ENCODE measurements at regions not wholly inside any gene's neighbourhood (a gene's known extent, or its start where the extent isn't known, plus 50 kb on each side); places are given as distances from the start of the nearest gene placed in this dataset.

DNA sequence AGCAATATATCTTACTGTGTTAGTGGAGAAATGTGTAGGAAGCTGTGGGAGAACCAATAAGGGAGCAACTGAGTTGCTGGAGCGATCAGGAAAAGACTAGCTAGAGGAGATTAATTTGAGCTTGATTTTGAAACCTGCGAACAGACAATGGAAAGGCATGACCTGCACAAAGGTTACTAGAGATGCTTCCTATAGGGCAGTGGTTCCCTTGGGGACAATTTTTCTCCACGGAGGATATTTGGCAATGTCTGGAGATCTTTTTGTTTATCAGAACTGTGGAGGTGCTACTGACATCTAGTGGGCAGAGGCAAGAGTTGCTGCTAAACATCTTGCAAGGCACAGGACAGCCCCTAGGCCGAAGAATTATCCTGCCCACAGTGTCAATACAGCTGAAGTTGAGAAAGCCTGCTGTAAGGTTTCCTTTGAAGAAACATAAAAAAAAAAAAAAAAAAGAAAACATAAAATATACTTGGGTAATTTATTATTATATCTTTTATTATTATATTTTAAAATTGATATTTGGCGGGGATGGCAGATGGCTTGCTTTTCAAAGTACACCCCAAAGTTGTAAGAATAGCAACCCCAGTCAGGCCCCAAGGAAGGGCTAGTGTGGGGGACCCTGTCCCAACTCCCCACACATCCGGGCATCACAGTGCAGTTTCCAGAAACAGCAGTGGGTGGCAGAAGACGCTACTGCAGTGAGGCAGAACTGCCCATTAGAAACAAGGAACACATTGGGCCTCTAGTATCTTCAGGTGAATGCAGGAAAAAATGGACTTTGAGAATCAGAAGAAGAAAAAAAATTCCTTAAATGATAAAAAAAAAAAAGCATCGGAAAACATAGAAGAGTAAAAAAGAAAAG lies 481.6 kb downstream of the SH2D4B start:
- DNase-seq (ENCODE audit: low read depth in 2 of 2): no peak

- DNase-seq (ENCODE audit: low read depth in 2 of 2): no peak
Measured at GRCh38 chr10:81021428-81022129, 483.9 kb downstream of the SH2D4B start.

GRCh38 chr10:81026591-81026990 lies 488.9 kb downstream of the SH2D4B start:
- DNase-seq (ENCODE audit: low read depth in 2 of 2): no peak

DNA sequence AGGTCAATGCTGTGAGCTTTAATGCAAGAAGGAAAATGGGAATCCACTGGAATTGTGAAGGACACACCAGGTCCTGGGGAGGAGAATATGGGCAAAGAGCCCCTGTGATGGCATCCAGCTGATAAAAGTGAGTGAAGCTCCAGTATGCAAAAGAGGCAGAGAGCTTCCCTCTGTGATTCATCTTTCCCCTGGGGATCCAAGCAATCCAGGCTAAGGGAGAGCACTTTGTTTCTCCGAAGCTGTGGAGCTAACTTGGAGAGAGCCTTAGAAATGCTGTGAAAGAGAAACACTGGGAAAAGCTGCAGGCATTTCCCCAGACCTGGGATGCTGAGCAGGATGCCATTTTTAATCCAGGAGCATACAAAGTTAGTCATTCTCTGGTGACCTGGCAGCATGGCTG lies 489.5 kb downstream of the SH2D4B start:
- DNase-seq (ENCODE audit: low read depth in 2 of 2): no peak

DNA sequence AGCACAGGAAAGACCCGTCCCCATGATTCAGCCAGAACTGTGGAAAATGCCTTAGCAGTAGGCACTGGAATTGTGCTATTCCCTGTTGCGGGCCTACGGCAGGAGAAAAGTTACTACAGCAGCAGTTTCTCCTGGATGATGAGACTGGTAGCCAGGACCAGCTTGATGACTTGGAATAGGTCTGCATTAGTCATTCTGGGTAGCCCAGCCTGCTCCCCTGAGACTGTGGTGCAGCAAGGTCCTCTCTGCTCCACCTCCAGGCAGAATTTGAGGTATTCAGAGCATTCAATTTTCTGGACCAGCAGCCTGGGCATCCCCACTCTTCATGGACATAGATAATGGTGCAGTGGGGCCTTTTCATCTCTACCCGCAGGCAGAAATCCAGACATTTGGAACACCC lies 490.0 kb downstream of the SH2D4B start:
- no peak for DNase-seq (ENCODE audit: low read depth in 2 of 2)

DNA sequence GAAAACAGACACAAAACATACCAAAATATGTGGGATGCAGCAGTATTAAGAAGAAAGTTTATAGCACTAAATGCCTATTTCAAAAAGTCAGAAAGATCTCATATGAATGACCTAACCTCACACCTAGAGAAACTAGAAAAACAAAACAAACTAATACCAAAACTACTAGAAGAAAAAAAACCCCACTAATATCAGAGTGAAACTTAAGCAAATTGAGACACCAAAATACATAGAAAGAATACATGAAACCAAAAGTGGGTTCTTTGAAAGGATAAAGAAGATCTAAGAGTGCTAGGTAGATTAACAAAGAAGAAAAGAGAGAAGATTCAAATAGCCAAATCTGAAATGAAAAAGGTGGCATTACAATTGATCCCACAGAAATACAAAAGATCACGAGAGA lies 494.1 kb downstream of the SH2D4B start:
- DNase-seq (ENCODE audit: low read depth in 2 of 2): no peak

- no peak for DNase-seq (ENCODE audit: low read depth in 2 of 2)
Measured at GRCh38 chr10:81034383-81034782, 496.7 kb downstream of the SH2D4B start.

- no peak for DNase-seq (ENCODE audit: low read depth in 2 of 2)
Measured at GRCh38 chr10:81036257-81036656, 498.6 kb downstream of the SH2D4B start.

- no peak for DNase-seq (ENCODE audit: low read depth in 2 of 2)
Measured at GRCh38 chr10:81040031-81040430, 502.3 kb downstream of the SH2D4B start.

DNA sequence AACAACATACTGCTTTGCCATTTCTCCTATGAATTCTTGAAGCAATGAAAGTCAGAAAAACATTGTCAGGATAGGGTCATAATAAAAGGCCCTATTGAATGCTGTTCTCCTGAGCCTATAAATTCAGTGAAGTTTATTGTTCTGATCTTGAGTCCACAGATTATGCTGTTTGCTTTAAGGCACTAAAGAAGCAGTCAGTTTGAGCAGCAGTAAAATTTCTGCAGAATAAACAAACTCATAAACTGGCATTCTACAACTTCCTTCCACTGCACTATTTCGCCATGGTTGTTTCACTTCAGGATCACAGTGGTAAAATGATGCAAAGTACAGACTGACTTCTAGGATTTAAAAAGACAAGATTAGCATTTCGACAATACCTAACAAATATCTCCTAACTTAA lies 503.2 kb downstream of the SH2D4B start:
- DNase-seq (ENCODE audit: low read depth in 2 of 2): no peak

- DNase-seq (ENCODE audit: low read depth in 2 of 2): no peak
Measured at GRCh38 chr10:81042647-81043046, 504.9 kb downstream of the SH2D4B start.

DNA sequence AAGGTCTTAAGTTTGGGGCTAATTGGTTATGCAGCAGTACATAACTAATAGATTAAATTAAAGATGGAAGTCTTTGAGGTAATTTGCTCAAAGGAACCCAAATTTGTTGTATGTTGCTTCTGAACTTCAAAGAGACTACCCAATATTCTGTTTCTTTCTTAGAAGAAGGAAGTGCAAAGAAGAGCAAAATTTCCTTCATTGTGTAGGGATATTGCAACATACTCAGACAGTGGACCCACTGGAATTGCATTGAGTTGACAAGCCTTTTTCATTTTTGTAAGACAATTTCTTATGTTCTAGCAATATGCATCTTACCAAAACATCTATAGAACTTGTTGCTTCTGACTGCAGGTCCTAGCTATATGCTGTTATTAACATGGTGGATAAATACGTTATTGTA lies 527.8 kb downstream of the SH2D4B start:
- no peak for DNase-seq (ENCODE audit: low read depth in 2 of 2)

GRCh38 chr10:81068460-81068859 lies 530.8 kb downstream of the SH2D4B start:
- no peak for DNase-seq (ENCODE audit: low read depth in 2 of 2)

GRCh38 chr10:81071087-81071796 lies 533.5 kb downstream of the SH2D4B start:
- DNase-seq (ENCODE audit: low read depth in 2 of 2): no peak

DNA sequence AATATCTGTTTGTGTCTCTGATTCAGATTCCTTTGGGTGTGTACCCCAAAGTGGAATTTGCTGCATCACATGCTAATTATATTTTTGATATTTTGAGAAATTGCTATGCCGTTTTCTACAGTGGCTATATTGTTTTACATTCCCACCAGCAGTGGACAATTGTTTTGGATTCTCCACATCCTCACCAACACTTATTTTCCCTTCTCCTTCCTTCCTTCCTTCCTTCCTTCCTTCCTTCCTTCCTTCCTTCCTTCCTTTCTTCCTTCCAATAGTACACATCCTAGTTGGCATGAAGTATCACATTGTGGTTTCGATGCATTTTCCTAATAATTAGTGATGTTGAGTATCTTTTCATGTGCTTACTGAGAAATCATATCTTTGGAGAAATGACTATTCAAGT lies 535.5 kb downstream of the SH2D4B start:
- DNase-seq (ENCODE audit: low read depth in 2 of 2): no peak

DNA sequence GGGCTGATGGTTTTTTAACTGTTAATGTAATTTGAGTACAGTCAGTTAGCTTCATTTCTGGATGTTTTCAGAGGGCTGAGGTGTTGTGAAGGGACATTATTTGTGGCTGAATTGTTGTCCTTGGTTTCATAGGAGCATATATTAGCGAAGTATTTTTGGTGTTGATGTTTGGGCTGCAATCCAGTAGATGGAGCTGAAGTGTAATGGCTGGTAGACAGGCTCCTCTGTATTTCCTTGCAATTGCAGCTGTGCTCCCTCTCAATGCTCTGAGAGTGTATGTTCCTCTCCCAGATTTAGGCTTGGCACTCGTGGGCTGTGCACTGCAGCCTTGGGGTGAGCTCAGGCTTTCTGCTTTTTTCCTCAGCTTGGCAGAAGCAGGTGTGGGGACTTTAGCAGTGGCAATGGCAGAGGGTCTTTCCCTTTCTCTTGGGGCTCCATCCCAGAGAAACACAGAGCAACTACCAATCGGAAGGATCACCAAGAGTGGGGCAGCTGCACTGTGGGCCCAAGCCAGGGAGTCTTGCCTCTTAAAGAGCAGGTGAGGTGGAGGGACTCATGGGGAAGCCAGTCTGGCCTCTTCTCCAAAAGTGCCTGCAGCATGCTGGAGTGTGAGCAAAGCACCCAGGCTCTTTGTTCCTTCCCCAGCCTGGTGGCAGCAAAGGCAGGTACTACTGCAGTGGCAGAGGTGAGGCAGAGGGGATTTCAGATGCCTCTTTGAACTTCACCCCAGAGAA lies 544.4 kb downstream of the SH2D4B start:
- no peak for DNase-seq (ENCODE audit: low read depth in 2 of 2)

DNA sequence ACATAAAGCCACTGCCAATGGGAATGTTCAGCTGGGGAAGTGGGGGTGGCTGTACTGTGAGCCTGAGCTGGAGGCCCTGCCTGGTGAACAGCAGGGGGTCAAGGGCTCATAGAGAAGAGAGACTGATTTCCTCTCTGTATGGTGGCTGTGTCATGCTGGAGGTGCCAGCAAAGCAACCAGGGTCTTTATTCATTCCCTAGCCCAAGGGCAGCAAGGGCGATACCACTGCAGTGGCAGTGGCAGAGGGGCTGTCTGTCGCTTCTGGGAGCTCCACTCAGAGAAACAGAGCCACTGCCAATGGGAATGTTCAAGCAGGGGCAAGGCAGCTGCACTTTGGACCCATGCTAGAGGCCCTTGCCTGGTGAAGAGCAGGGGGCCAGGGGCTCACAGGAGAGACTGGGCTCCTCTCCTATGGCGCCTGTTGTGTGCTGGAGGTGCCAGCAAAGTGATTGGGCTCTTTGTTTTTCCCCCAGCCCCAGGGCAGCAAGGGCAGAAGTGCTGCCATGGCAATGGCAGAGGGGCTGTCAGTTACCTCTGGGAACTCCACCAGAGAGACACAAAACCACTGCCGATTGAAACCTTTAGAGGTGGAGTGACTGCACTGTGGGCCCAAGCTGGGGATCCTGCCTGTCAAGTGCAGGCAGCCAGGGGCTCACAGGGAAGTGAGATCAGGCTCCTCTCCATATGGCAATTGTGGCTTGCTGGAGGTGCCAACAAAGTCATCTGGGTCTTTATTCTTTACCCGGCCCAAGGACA lies 545.1 kb downstream of the SH2D4B start:
- no peak for DNase-seq (ENCODE audit: low read depth in 2 of 2)

DNA sequence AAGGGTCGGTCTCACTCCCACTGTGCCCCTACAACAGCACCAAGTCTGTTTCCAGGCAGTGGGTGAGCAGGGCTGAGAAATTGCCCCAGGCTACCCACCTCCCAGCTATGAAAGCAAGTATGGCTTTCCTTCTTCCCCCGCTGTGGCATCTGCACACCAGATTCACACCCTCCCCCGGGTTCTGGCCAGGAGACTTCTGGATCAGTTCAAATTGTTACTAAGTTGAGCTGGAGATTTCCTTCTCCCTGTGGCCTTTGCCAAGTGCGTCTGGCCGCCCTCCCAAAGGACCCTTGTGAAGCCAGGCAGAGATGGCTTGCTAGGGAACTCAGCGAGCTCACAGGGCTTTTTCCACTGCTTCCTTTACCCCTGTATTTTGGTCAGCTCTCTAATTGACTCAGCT lies 555.4 kb downstream of the SH2D4B start:
- no peak for DNase-seq (ENCODE audit: low read depth in 2 of 2)

GRCh38 chr10:81095238-81095637 lies 557.5 kb downstream of the SH2D4B start:
- DNase-seq (ENCODE audit: low read depth in 2 of 2): no peak

- DNase-seq (ENCODE audit: low read depth in 2 of 2): no peak
Measured at GRCh38 chr10:81096558-81096957, 558.9 kb downstream of the SH2D4B start.

DNA sequence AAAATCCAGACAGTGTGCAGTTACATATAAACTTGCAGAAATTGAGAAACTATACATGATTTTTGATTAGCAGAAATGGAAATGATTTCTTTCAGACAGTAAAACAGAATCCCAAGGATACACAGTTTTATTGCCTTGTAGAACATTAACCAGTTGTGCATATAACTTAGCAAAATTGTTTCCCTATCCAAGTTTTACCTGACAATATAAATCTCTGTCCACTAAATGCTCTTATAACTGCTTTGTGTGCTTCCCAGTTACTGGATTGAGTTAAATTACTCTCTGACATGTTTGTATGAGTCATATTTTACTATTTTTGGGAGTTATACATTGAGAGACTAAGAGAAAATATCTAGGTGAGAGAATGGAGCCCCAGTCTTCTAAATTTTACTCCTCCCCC lies 563.4 kb downstream of the SH2D4B start:
- no peak for DNase-seq (ENCODE audit: low read depth in 2 of 2)

Data from stimulated activated CD8-positive, alpha-beta memory T cell treated with anti-CD3 and anti-CD28 coated beads, Interleukin-7, amount 100 ng/mL, for 1 hour (primary cell).